ENCODE measurements at regions not wholly inside any gene's neighbourhood (a gene's known extent, or its start where the extent isn't known, plus 50 kb on each side); places are given as distances from the start of the nearest gene placed in this dataset.

DNA sequence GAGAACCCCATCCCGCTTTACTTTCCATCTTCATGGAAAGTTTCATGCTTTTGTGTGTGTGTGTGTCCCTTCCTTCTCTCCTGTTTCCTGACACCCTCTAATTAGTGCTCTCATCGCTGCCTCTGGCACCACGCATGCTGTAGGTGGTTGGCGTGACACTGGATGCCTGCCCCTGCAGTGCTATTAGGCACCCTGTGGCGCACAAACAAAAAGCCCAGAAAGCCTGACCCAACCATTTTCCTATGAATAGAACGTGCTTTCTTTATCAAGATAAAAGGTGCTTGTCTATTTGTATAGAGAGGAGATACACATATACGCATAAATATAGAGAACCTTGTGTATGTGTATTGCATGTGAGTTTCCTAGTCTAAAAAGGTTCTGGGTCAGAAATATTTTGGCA, 120.8 kb upstream of the CDCA7L start:
- DNase-seq (ENCODE audit: low spot score), result no peak
- ATAC-seq (ENCODE audit: low FRiP score), result no peak
- TF ChIP-seq, protein P1, sequence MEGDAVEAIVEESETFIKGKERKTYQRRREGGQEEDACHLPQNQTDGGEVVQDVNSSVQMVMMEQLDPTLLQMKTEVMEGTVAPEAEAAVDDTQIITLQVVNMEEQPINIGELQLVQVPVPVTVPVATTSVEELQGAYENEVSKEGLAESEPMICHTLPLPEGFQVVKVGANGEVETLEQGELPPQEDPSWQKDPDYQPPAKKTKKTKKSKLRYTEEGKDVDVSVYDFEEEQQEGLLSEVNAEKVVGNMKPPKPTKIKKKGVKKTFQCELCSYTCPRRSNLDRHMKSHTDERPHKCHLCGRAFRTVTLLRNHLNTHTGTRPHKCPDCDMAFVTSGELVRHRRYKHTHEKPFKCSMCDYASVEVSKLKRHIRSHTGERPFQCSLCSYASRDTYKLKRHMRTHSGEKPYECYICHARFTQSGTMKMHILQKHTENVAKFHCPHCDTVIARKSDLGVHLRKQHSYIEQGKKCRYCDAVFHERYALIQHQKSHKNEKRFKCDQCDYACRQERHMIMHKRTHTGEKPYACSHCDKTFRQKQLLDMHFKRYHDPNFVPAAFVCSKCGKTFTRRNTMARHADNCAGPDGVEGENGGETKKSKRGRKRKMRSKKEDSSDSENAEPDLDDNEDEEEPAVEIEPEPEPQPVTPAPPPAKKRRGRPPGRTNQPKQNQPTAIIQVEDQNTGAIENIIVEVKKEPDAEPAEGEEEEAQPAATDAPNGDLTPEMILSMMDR (IDR thresholded peaks at IDR 0.05), result no peak

DNA sequence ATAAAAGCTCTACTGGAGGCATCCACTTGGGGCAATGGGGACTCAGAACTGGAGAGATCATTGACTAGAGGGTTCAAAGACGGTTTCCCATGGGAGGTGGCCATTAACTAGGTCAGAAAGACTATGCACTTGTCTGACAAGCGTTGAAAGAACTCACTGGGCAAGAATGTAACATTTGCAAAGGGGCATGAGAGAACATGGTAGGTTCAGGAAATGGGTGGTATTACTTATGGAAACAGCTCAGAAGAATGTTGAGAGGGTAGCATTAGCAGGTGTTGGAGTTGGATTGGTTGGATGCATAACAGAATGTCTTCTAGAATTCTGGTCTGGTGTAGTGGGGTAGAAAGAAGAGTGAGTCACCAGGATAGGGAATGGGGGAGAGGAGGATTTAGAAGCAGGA, 119.1 kb upstream of the CDCA7L start:
- DNase-seq (ENCODE audit: low spot score), result no peak
- TF ChIP-seq, protein P1 (IDR thresholded peaks at IDR 0.05), result no peak

DNA sequence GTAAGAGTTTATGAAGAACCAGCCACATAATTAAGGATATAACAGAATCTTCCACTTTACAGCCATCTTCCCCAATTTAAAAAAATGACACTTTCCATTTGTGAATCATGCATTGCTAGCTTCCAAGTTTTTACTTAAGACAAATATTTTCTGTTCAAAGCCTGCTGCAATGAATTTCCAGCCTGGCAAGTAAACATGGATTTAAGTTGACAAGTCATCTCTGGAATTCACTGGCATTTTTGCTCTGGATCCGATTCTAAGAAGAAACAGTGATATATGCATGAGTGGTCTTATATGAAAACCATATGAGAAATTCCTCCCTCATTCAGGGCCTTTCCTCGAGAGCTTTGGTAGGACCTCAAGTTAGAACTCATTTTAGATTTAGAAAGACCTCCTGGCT, 116.1 kb upstream of the CDCA7L start:
- ATAC-seq (ENCODE audit: low FRiP score), result no peak
- no peak for DNase-seq (ENCODE audit: low spot score)
- TF ChIP-seq, protein P1 (IDR thresholded peaks at IDR 0.05), result no peak

More for the DNA sequence above, 119.1 kb upstream of the CDCA7L start:
- no peak for ATAC-seq (ENCODE audit: low FRiP score)

DNA sequence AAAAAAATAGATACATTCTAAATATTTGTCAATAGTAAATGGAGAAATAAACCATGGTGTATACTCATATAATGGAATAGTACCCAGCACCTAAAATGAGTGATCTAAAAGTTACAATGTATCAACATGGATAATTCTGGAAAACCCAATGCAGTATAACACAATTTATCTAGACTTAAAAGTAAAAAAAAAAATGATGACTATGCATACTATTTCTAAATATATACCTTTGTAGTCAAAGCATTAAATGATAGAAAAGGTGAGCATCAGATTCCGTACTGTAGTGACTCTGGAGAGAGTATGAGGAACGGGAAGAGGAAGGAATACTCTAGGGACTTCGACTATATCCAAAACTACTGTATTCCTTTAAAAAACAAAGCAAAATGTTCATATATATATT, 115.2 kb upstream of the CDCA7L start:
- ATAC-seq (ENCODE audit: low FRiP score) (no peak), DNase-seq (ENCODE audit: low spot score) (no peak)
- TF ChIP-seq, protein P1 (IDR thresholded peaks at IDR 0.05), result no peak

DNA sequence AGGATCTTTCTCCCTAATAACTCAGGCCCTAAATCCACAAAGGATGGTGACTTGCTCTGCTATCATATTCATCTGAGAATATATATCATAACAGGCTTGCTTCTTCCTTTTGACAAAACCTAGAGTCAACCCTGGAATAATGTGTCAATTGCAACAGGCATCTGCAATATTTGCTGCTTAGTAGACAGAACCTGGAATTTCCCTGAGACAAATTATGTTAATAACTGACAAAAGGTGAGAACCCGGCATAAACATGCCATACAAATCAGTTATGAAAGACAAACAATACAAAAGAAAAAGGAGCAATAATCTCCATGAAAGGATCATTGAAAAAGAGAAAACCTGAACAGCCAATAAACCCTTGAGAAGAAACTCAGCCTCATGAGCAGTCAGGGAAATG, 114.5 kb upstream of the CDCA7L start:
- ATAC-seq (ENCODE audit: low FRiP score) (no peak), DNase-seq (ENCODE audit: low spot score) (no peak)
- TF ChIP-seq, protein P1 (IDR thresholded peaks at IDR 0.05), result no peak

DNA sequence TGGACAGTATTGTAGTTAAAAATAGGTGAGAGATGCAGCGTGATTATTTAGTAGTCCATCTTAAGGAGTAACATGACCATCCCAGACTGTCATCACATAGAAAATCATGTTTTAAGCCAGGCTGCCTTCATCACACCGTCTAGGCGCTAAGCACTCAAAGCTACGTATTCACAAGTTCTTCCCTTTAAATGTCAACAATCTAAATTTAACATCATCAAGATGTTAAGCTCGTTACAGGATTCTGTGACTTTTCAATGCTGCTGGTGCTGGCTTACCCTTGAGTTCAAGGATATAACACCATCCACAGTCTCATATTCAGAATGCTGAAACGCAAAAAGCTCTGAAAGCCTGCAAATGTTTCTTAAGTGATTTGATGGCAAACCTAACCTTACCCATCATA, 109.5 kb upstream of the CDCA7L start:
- no peak for DNase-seq (ENCODE audit: low spot score)
- no peak for ATAC-seq (ENCODE audit: low FRiP score)
- TF ChIP-seq, protein P1 (IDR thresholded peaks at IDR 0.05), result no peak

DNA sequence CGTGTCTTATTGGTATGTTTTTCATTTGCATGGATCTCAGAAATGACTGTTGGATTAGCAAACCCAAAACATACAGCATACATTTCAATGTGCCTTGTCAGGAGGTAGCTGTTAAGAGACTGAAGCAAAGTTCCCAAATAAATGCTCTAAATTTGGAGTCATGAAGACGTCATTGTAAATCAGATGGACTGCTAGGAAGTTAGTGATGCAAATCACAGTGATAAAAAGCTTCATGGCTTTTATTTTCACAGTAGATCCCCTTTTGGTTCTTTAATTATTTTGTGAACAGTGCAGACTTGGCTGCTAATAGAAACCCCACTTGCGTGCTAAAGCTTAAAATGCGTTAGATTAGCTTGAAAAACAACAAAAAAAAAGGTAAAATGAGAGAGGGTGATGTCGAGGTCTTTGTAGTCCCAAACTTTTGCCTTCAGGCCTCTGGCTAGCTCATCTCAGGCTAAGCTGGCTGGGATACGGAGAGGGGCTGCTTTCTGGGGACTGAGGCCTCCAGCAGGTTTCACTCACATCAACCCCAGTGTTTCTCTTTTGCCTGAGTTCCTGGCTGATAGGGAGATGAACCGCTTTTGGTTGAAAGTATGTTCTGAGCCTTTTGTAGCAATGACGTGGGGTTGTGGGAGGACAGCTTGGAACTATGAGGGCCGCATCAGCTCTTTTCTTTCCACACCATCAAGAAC, 107.1 kb upstream of the CDCA7L start:
- TF ChIP-seq, protein P1 (IDR thresholded peaks at IDR 0.05), result no peak
- no peak for ATAC-seq (ENCODE audit: low FRiP score)

More for the DNA sequence above, 107.1 kb upstream of the CDCA7L start:
- DNase-seq (ENCODE audit: low spot score), result no peak
